Gastroesophageal sphincter (tissue), 4 donors: ENCODE measurements at regions not wholly inside any gene's neighbourhood (a gene's known extent, or its start where the extent isn't known, plus 50 kb on each side); places are given as distances from the start of the nearest gene placed in this dataset.

Source experiments
- ATAC-seq: fragments of 150-250 bp; one replicate; pipeline ENCODE4 v1.9.1; 2016; ENCODE audit warnings: mild to moderate bottlenecking, moderate library complexity
- H3K27ac ChIP-seq, 4 donors: fragments of 200-600 bp; sonication (generic) in 3 of 4; 1 replicate in 3 of 4; 2 replicates in 1 of 4; pipeline ENCODE4 v1.5.1; 2016 to 2019
- H3K27me3 ChIP-seq: fragments of 200-600 bp; sonication (generic); one replicate; pipeline ENCODE4 v1.5.1; 2019
- H3K36me3 ChIP-seq, 2 donors: fragments of 200-600 bp; sonication (generic); one replicate each; pipeline ENCODE4 v1.5.1; 2019; ENCODE audit warnings: control low read depth in 1 of 2
- H3K4me1 ChIP-seq, 3 donors: fragments of 200-600 bp; sonication (generic); 1 replicate in 2 of 3; 2 replicates in 1 of 3; pipeline ENCODE4 v1.5.1; 2016 to 2019; ENCODE audit warnings: control low read depth in 2 of 3
- H3K4me3 ChIP-seq, 2 donors: fragments of 200-600 bp; sonication (generic); one replicate each; pipeline ENCODE4 v1.5.1; 2019; ENCODE audit warnings: mild to moderate bottlenecking in 1 of 2, moderate library complexity in 1 of 2
- H3K9me3 ChIP-seq, 3 donors: fragments of 200-600 bp; sonication (generic); one replicate each; pipeline ENCODE4 v1.5.1; 2017 to 2019; ENCODE audit warnings: control low read depth in 2 of 3
- CTCF ChIP-seq, 4 experiments: fragments of 200-600 bp in 2 of 4; fragments of 450-650 bp in 2 of 4; sonication (generic) in 1 of 4; IDR thresholded peaks; one replicate each; pipeline ENCODE4 v1.5.1; 2017 to 2019; ENCODE audit warnings: antibody characterized with exemption in 4 of 4, mild to moderate bottlenecking in 2 of 4, moderate library complexity in 2 of 4
- EP300 ChIP-seq: sonication (generic); formaldehyde crosslinking; IDR thresholded peaks from one replicate; pipeline ENCODE4 v1.6.1; 2017; ENCODE audit warnings: antibody characterized with exemption, mild to moderate bottlenecking
- POLR2A ChIP-seq, 2 donors: fragments of 450-650 bp; IDR thresholded peaks; one replicate each; pipeline ENCODE4 v1.6.1; 2017; ENCODE audit warnings: antibody characterized with exemption in 2 of 2, mild to moderate bottlenecking in 2 of 2, moderate library complexity in 1 of 2
- POLR2AphosphoS5 ChIP-seq: sonication (generic); formaldehyde crosslinking; IDR thresholded peaks from one replicate; pipeline ENCODE4 v1.6.1; 2017; ENCODE audit warnings: antibody characterized with exemption
- WGBS, 2 donors: methylation state at CpG; one replicate each; pipeline ENCODE4 v1.1.5; 2018; ENCODE audit warnings: low coverage in 1 of 2; 5-methylcytosine and 5-hydroxymethylcytosine counted together

- ATAC-seq, result no peak
- TF ChIP-seq POLR2A (IDR thresholded peaks at IDR 0.05), result no peak
- no peak for TF ChIP-seq EP300
- no peak for TF ChIP-seq CTCF (IDR thresholded peaks at IDR 0.05)
- no peak for TF ChIP-seq POLR2AphosphoS5
- Histone ChIP-seq H3K4me1 (peaks cover 0 to 10% (median 0%) of the 10 kb centered on the region in 3 donors), H3K36me3 (no peaks in the 10 kb centered on the region), H3K27me3 (no peaks in the 10 kb centered on the region), H3K9me3 (no peaks in the 10 kb centered on the region), H3K4me3 (no peak overlapping the region), H3K27ac (no peak overlapping the region)
Observed at GRCh38 chr6:14287707-14288106, 170.1 kb downstream of the CD83 start.

GRCh38 chr6:14288910-14289309, 171.3 kb downstream of the CD83 start:
- H3K27me3 ChIP-seq, result no peaks in the 10 kb centered on the region
- WGBS, 2 donors, result 83 to 88% methylated on average over 1 to 3 of the region's 3 CpGs
- H3K36me3 ChIP-seq, result no peaks in the 10 kb centered on the region
- H3K9me3 ChIP-seq, result no peaks in the 10 kb centered on the region
- ATAC-seq, result no peak
- peaks cover 0 to 10% (median 0%) of the 10 kb centered on the region in 3 donors for H3K4me1 ChIP-seq
- TF ChIP-seq EP300 (no peak), POLR2AphosphoS5 (no peak), POLR2A (IDR thresholded peaks at IDR 0.05) (no peak)
- no peak overlapping the region for H3K4me3 ChIP-seq
- H3K27ac ChIP-seq, result no peak overlapping the region

GRCh38 chr6:14290041-14290771, 172.6 kb downstream of the CD83 start:
- TF ChIP-seq POLR2AphosphoS5 (no peak), POLR2A (IDR thresholded peaks at IDR 0.05) (no peak), CTCF (IDR thresholded peaks at IDR 0.05) (no peak), EP300 (no peak)
- Histone ChIP-seq H3K4me1 (peaks cover 0 to 10% (median 0%) of the 10 kb centered on the region in 3 donors), H3K36me3 (no peaks in the 10 kb centered on the region), H3K9me3 (no peaks in the 10 kb centered on the region), H3K27me3 (no peaks in the 10 kb centered on the region), H3K27ac (no peak overlapping the region), H3K4me3 (no peak overlapping the region)
- ATAC-seq, result no peak
- WGBS, 2 donors, result 81 to 83% methylated on average over 7 to 8 of the region's 8 CpGs

- H3K27ac ChIP-seq, result no peak overlapping the region
- H3K4me3 ChIP-seq, result no peak overlapping the region
- no peak for ATAC-seq
- H3K9me3 ChIP-seq, result no peaks in the 10 kb centered on the region
- TF ChIP-seq POLR2A (IDR thresholded peaks at IDR 0.05) (no peak), CTCF (IDR thresholded peaks at IDR 0.05) (no peak), POLR2AphosphoS5 (no peak), EP300 (no peak)
- H3K36me3 ChIP-seq, result no peaks in the 10 kb centered on the region
- WGBS, 2 donors, result 84 to 97% methylated on average over 5 of the region's 5 CpGs
- H3K27me3 ChIP-seq, result no peaks in the 10 kb centered on the region
- H3K4me1 ChIP-seq, result peaks cover 0 to 10% (median 0%) of the 10 kb centered on the region in 3 donors
Observed at GRCh38 chr6:14290772-14291330, 173.3 kb downstream of the CD83 start.

GRCh38 chr6:14291331-14291730, 173.8 kb downstream of the CD83 start:
- Histone ChIP-seq H3K4me1 (peaks cover 0 to 5% (median 0%) of the 10 kb centered on the region in 3 donors), H3K36me3 (no peaks in the 10 kb centered on the region), H3K27ac (no peak overlapping the region), H3K27me3 (no peaks in the 10 kb centered on the region), H3K4me3 (no peak overlapping the region), H3K9me3 (no peaks in the 10 kb centered on the region)
- WGBS, 2 donors, result 86 to 93% methylated on average over 3 of the region's 3 CpGs
- TF ChIP-seq CTCF (IDR thresholded peaks at IDR 0.05), result no peak
- no peak for TF ChIP-seq POLR2AphosphoS5
- no peak for TF ChIP-seq EP300
- no peak for TF ChIP-seq POLR2A (IDR thresholded peaks at IDR 0.05)
- no peak for ATAC-seq
